ENCODE measurements at regions not wholly inside any gene's neighbourhood (a gene's known extent, or its start where the extent isn't known, plus 50 kb on each side); places are given as distances from the start of the nearest gene placed in this dataset.
"Not testable (repeated sequence)": the region's sequence is repeated elsewhere in the genome, so short reads cannot be mapped to it uniquely, and the experiment has no call there.

DNA sequence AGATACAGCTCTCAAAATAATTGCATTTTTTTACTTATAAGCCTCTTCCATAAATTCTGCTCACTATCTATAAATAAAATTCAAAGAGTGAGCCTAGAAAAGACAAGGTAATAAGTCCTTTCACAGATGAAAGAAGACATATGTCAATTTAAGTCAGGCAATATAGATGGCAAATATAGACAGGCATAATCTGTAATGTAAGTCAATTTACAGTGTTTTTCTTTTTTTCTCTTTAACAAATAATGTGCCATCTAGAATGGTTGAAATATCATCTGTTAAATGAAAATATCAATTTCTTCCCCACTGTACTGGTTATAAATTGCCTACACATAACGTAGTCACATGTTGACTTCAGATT is 1409.2 kb upstream of the GOT2 start:
- H3K4me3 ChIP-seq, result no peak overlapping the region
- in situ Hi-C loops (cut with MboI; ENCODE audit: low pct_ligation_motif_present in 1 of 4, low pct_unique_long_range_greater_than_20kb in 1 of 4, low sequenced_read_pairs in 3 of 4) (loop anchor here in 1 of 4 donors (25.0 kb wide), 1 partner anchor 106 kb away; no protein-coding TSS in a partner anchor), intact Hi-C loops (cut with DNase I; ENCODE audit: low total_unique reads) (no loop called here)
- H3K4me1 ChIP-seq, result no peaks in the 10 kb centered on the region
- H3K27me3 ChIP-seq, result no peaks in the 10 kb centered on the region
- TF ChIP-seq POLR2AphosphoS5 (IDR thresholded peaks at IDR 0.05) (no peak), POLR2A (IDR thresholded peaks at IDR 0.05) (no peak), EP300 (IDR thresholded peaks at IDR 0.05; ENCODE audit: low read depth) (no peak)
- TF ChIP-seq, protein P1, sequence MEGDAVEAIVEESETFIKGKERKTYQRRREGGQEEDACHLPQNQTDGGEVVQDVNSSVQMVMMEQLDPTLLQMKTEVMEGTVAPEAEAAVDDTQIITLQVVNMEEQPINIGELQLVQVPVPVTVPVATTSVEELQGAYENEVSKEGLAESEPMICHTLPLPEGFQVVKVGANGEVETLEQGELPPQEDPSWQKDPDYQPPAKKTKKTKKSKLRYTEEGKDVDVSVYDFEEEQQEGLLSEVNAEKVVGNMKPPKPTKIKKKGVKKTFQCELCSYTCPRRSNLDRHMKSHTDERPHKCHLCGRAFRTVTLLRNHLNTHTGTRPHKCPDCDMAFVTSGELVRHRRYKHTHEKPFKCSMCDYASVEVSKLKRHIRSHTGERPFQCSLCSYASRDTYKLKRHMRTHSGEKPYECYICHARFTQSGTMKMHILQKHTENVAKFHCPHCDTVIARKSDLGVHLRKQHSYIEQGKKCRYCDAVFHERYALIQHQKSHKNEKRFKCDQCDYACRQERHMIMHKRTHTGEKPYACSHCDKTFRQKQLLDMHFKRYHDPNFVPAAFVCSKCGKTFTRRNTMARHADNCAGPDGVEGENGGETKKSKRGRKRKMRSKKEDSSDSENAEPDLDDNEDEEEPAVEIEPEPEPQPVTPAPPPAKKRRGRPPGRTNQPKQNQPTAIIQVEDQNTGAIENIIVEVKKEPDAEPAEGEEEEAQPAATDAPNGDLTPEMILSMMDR (IDR thresholded peaks at IDR 0.05), result no peak
- H3K9me3 ChIP-seq, result peaks cover under 1 to 12% of the 10 kb centered on the region in 2 donors
- 79 to 81% methylated on average over 1 of the region's 1 CpG for WGBS, 2 donors (ENCODE audit: low coverage in 1 of 2)
- no peaks in the 10 kb centered on the region for H3K36me3 ChIP-seq
- no peak for DNase-seq
- H3K27ac ChIP-seq, result no peak overlapping the region

DNA sequence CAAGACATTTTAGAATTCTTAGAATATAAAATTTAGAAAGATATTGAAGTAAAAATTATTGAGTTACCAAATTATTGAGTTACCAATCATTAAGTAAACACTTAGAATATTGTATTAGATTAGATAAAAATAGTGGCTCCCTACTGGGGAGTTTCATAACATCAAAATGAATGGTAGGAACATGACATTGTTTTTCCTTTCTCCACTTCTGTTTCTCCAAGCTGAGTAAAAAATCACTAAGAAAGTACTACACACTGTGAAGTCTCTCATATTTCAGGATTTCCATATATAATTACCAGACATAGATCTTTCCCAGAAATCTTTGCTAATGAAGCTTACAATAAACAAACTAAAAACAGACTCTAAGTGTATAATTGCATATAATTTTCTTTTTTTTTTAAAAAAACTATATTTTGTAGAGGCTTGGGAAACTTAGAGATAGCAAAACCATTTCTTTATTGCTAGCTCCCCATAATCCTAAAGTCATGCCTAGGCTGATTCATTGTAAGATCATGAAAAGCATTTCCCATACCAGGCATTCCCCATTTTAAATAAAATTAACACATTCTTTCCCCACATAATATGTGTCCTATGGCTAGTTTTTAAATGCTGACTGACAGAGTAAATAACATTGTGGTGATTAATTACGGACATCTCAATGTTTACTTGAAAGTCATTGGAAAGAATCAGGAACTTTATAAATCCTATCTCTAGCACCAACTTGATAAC is 1408.7 kb upstream of the GOT2 start:
- Histone ChIP-seq H3K4me1 (no peaks in the 10 kb centered on the region), H3K9me3 (peaks cover 6 to 12% of the 10 kb centered on the region in 2 donors), H3K27ac (no peak overlapping the region), H3K27me3 (no peaks in the 10 kb centered on the region), H3K4me3 (no peak overlapping the region), H3K36me3 (no peaks in the 10 kb centered on the region)
- WGBS, 2 donors (ENCODE audit: low coverage in 1 of 2), result 57% methylated on average over 1 of the region's 1 CpG
- no peak for DNase-seq
- in situ Hi-C loops (cut with MboI; ENCODE audit: low pct_ligation_motif_present in 1 of 4, low pct_unique_long_range_greater_than_20kb in 1 of 4, low sequenced_read_pairs in 3 of 4), result loop anchor here in 1 of 4 donors (25.0 kb wide), 1 partner anchor 105 kb away; no protein-coding TSS in a partner anchor
- intact Hi-C loops (cut with DNase I; ENCODE audit: low total_unique reads), result no loop called here
- TF ChIP-seq, protein P1 (IDR thresholded peaks at IDR 0.05), result no peak
- TF ChIP-seq EP300 (IDR thresholded peaks at IDR 0.05; ENCODE audit: low read depth) (no peak), POLR2A (IDR thresholded peaks at IDR 0.05) (no peak), POLR2AphosphoS5 (IDR thresholded peaks at IDR 0.05) (no peak)

DNA sequence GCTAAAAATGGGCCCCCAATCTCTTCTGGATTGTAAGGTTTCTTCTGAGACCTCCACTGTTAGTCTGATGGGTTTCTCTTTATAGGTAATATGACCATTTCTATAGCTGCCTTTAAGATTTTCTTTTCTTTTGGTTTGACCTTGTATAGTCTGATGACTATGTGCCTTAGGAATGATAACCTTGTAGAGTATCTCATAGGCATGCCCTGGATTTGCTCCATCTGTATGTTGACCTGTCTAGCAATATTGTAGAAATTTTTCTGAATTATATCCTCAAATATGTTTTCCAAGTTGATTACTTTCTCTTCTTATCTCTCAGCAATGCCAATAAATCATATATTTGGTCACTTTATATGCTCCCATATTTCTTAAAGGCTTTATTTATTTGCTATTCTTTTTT is 1403.8 kb upstream of the GOT2 start:
- Histone ChIP-seq H3K4me1 (no peaks in the 10 kb centered on the region), H3K27ac (no peak overlapping the region), H3K9me3 (peaks cover 17 to 24% of the 10 kb centered on the region in 2 donors), H3K36me3 (no peaks in the 10 kb centered on the region), H3K4me3 (no peak overlapping the region), H3K27me3 (no peaks in the 10 kb centered on the region)
- intact Hi-C loops (cut with DNase I; ENCODE audit: low total_unique reads) (no loop called here), in situ Hi-C loops (cut with MboI; ENCODE audit: low pct_ligation_motif_present in 1 of 4, low pct_unique_long_range_greater_than_20kb in 1 of 4, low sequenced_read_pairs in 3 of 4) (loop anchor here in 1 of 4 donors (25.0 kb wide), 1 partner anchor 101 kb away; no protein-coding TSS in a partner anchor)
- DNase-seq, result no peak
- TF ChIP-seq, protein P1 (IDR thresholded peaks at IDR 0.05), result no peak
- TF ChIP-seq POLR2AphosphoS5 (IDR thresholded peaks at IDR 0.05), result no peak
- no peak for TF ChIP-seq EP300 (IDR thresholded peaks at IDR 0.05; ENCODE audit: low read depth)
- TF ChIP-seq POLR2A (IDR thresholded peaks at IDR 0.05), result no peak

DNA sequence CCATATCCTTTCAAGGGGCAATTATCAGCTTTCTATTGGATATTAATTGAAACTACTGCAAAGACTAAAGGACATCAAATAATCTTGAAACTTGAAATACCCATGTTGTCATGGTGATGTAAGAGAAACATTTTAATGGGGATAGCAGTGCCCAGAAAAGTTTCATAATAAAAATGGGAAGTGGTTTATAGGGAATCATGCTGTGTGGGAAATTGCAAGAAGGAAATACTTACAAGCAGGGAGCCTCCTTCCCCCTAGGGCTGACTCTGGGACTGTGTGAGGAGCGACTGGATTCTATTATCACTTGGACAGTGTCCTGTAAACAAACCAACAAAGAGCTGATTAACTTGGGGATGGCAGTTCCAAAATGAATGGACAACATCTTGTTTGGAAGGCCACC is 1393.1 kb upstream of the GOT2 start:
- Histone ChIP-seq H3K4me3 (no peak overlapping the region), H3K27me3 (no peaks in the 10 kb centered on the region), H3K9me3 (no peaks in the 10 kb centered on the region), H3K27ac (no peak overlapping the region), H3K36me3 (no peaks in the 10 kb centered on the region), H3K4me1 (no peaks in the 10 kb centered on the region)
- in situ Hi-C loops (cut with MboI; ENCODE audit: low pct_ligation_motif_present in 1 of 4, low pct_unique_long_range_greater_than_20kb in 1 of 4, low sequenced_read_pairs in 3 of 4), result loop anchor here in 1 of 4 donors (25.0 kb wide), 1 partner anchor 90 kb away; no protein-coding TSS in a partner anchor
- 62 to 67% methylated on average over 1 of the region's 1 CpG for WGBS, 2 donors (ENCODE audit: low coverage in 1 of 2)
- DNase-seq, result no peak
- intact Hi-C loops (cut with DNase I; ENCODE audit: low total_unique reads), result no loop called here
- TF ChIP-seq POLR2AphosphoS5 (IDR thresholded peaks at IDR 0.05) (no peak), EP300 (IDR thresholded peaks at IDR 0.05; ENCODE audit: low read depth) (no peak)

DNA sequence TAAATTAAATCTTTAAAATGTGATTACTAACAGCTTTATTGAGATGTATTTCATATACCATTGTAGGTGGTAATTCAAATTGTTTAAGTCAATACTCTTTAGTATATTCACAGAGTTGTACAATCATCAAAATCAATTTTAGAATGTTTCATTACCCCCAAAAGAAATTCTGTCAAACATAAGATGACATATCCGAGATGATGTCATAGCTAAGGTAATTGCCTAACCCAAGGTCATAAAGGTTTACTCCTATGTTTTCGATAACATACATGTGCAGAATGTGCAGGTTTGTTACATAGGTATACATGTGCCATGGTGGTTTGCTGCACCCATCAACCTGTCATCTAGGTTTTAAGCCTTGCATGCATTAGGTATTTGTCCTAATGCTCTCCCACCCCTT is 1392.0 kb upstream of the GOT2 start:
- H3K4me1 ChIP-seq; H3K4me3 ChIP-seq; H3K9me3 ChIP-seq; intact Hi-C loops (cut with DNase I; ENCODE audit: low total_unique reads); DNase-seq; H3K27ac ChIP-seq; H3K27me3 ChIP-seq; H3K36me3 ChIP-seq: not testable (repeated sequence)
- WGBS, 2 donors (ENCODE audit: low coverage in 1 of 2), result 72 to 88% methylated on average over 2 of the region's 2 CpGs
- in situ Hi-C loops (cut with MboI; ENCODE audit: low pct_ligation_motif_present in 1 of 4, low pct_unique_long_range_greater_than_20kb in 1 of 4, low sequenced_read_pairs in 3 of 4), result loop anchor here in 1 of 4 donors (25.0 kb wide), 1 partner anchor 89 kb away; no protein-coding TSS in a partner anchor
